ENCODE measurements at regions not wholly inside any gene's neighbourhood (a gene's known extent, or its start where the extent isn't known, plus 50 kb on each side); places are given as distances from the start of the nearest gene placed in this dataset.
A peak's percentile ranks its signal among the peaks of the same experiment; 100 is the strongest.

- no peak for DNase-seq
Measured at GRCh38 chr15:96390986-96391385, 60.5 kb downstream of the NR2F2 start.

GRCh38 chr15:96392380-96393208 lies 62.1 kb downstream of the NR2F2 start:
- DNase-seq = no peak

- no peak for DNase-seq
Measured at GRCh38 chr15:96393209-96393513, 62.7 kb downstream of the NR2F2 start.

GRCh38 chr15:96395687-96396086 lies 65.2 kb downstream of the NR2F2 start:
- DNase-seq = no peak

DNA sequence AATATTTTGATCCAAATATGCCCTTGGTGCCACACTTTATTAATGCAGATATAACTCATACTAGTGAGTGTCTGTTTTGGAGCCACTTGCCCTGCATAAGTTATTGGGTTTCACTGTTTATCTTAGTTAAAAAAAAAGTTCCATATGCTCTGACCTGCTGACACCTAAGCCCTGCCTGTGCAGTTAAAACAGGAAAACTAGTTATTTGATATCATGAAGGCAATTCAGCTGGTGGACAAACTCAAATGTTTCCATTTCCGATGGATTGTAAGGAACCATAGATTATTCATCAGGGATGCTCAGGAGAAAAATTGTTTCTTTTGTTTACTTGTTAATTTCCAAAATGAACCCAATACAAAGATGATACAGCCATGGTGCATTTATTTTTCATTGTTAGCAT lies 68.3 kb downstream of the NR2F2 start:
- no peak for DNase-seq

- no peak for DNase-seq
Measured at GRCh38 chr15:96402403-96402802, 71.9 kb downstream of the NR2F2 start.

DNA sequence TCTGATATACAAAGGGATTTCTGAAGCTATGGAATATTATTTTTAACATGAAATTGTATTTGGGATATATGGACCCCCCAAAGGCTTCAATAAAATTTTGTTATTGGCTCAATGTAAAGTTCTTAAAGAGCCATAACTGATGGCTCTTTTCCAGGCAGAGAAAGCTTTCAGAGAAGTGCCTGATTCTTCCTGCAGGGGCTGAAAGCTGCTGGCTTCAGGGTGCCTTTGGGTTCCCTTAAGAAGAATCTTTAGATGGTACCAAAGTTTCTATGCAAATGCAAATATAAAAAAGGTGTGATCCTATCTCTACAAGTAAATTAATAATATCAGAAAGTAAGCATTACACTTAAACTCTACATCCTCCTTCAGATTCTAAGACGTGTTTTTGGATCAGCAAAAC lies 72.6 kb downstream of the NR2F2 start:
- DNase-seq = no peak

GRCh38 chr15:96403932-96404331 lies 73.4 kb downstream of the NR2F2 start:
- DNase-seq = no peak

DNA sequence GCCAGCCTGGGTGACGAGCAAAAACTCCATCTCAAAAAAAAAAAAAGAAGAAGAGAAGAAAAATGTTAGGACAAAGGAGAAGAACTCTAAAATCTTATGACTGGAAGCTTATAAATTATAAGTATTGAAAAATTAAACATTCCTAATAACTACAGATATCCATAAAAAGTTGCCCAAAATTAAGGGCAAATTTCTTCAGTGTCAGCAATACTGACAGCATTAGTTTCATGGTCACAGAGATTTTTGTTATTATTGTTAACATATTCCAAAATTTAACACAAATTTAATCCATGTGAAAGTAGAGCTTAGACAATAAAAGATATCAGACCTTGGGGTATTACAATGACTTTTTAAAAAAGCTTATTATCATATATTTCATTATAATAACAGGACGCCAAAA lies 74.1 kb downstream of the NR2F2 start:
- DNase-seq = no peak

- no peak for DNase-seq
Measured at GRCh38 chr15:96406291-96406690, 75.8 kb downstream of the NR2F2 start.

DNA sequence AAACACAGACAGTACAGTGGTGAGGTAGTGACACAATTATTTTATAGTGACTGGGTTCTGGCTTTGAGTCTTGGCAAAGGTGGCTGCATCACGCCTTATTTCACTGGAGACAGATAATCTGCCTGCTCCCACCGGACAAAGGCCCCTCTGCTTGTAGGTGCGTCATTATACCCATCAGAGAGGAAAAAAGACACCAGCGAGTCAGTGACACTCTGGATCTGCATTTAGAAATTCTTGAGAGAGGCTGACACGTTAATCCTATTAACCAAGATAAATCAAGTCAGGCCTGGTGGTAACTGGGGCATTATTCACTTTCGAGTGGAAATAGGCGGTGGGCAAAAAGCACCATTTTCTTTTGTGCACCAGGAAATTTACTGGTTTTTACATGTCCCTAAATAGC lies 76.2 kb downstream of the NR2F2 start:
- no peak for DNase-seq

DNA sequence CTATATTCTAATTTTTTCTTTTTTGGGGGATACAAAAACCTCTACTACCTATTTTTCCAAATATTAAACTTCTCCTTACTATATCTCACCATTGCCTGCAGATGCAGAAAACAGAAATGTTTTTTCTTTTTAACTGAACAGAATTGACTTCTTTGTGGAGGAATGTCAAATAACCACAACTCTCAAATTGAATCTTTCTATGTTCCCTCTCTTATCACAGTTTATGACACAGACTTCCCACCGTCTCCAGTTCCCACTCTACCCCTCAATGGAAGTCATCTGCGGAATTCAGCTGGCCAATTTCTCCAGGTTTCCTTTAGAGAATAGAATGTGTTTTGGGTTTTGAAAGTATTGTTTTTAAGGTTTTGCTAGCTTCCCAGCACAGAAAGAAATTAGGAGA lies 77.0 kb downstream of the NR2F2 start:
- DNase-seq = no peak

GRCh38 chr15:96408591-96409183 lies 78.2 kb downstream of the NR2F2 start:
- no peak for DNase-seq

- peak; percentile 3 for DNase-seq
Measured at GRCh38 chr15:96409215-96410138, 79.0 kb downstream of the NR2F2 start.

DNA sequence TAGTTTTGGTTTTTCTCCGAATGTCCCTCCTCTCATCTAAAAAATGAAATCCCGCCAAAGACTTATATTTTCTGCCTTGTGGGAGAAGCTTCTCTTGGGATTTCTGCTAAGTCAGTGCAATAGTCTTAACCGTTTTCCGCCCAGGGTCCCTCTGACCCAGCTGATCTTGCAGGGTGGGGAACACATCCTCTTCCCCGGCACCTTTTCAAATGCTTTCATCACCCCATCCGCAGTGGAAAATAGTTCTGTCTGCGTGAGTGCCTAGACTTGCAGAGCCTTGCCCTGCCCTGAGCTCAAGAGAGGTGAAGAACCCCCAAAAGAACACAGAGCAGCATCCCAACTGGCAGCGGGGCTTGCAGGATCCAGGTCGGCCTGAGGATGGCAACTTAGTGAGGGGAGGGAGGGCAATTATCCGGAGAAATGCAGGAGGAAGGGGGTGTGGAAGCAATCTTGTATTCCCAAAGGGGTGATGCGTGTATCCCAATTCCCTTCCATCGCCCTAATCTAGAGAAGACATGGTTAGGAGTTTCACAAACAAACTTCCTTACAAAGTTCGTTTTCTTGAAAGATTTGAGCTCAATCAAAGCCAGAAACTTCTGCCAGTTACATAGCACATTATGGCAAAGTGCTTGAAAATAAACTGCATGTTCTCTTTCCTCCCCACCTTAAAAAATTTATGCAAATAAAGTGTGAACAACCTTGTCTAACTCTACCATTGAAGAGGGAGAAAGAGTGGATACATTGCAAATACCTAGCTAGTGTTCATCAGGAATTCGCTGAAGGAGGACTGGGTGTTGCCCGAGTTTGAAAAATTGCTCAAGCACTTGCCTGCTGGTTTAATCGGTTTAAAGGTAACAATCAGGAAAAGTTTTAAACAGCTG lies 79.9 kb downstream of the NR2F2 start:
- no peak for DNase-seq

- DNase-seq = no peak
Measured at GRCh38 chr15:96411056-96412031, 80.8 kb downstream of the NR2F2 start.

DNA sequence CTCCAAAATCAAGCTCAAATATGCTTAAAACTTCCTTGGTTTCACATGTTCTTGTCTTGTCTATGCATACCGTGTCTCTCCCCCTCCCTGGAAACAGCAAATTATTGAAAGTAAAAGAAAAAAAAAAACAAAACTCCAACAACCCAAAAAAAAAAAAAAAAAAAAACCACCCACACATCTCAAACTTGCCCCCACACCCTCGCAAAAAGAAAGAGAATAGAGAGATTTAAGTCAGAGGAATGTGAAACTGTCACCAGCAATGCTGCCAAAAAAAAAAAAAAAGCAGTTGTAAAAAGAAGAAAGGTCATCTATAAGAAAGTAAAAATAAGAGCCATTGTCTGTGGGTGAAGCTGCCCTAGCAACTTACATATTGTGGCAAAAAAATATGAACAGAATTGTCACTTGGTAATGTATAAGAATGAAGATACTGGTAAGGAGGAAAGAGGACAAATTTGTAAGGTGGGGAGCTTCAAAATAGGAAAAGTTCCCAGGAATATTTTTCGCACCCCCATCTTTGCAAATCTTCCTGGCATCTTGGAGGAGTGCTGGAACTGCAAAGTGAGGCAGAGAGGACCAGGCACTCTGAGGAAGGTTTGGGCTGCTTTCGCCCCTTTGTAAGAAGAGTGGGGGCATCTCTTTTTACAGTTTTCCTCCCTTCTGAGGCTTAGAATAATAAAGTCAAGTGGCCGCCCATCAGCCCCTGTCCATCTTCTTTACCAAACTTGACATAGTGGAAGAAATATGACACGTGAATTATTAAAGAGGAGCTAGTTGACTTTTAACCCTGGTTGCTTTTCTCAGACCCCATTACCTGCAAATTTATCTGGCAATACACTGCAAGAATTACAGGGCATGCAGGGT lies 81.8 kb downstream of the NR2F2 start:
- no peak for DNase-seq

GRCh38 chr15:96412906-96413231 lies 82.4 kb downstream of the NR2F2 start:
- no peak for DNase-seq

DNA sequence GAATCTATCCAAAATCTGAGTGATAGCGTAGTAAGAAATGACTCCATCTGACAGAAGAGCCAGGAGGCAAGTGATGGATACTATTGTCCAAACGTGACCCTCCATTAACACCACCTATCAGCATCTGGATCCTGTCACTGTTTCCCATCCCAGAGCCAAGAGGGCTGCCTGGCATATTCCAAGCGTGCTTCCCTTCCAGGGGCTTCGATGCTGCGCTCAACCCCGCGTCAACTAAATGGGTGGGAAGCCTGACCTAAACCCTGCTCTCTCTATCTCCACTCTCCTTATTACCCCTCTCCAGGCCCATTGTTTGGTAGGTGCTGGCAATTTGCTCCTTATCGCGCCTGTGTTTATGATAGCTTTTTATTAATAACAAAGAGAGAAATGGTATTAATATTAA lies 83.2 kb downstream of the NR2F2 start:
- DNase-seq = no peak

- DNase-seq = no peak
Measured at GRCh38 chr15:96414875-96415274, 84.4 kb downstream of the NR2F2 start.
